ENCODE measurements at regions not wholly inside any gene's neighbourhood (a gene's known extent, or its start where the extent isn't known, plus 50 kb on each side); places are given as distances from the start of the nearest gene placed in this dataset.

- Mint-ChIP-seq H3K4me1 (ENCODE audit: low read depth) (no peaks in the 10 kb centered on the region), H3K9me3 (no peaks in the 10 kb centered on the region), H3K27me3 (peaks cover 3% of the 10 kb centered on the region), H3K36me3 (ENCODE audit: low read depth) (no peaks in the 10 kb centered on the region), H3K27ac (no peak overlapping the region), H3K4me3 (no peak overlapping the region)
- intact Hi-C loops (cut with micrococcal nuclease), result loop anchor here (1.0 to 2.0 kb wide), 2 partner anchors 243 to 702 kb away; no protein-coding TSS in a partner anchor
Observed at GRCh38 chr18:11553098-11553940, 56.1 kb upstream of the SLC35G4 start.

GRCh38 chr18:11548916-11549551 lies 60.4 kb upstream of the SLC35G4 start:
- Mint-ChIP-seq H3K27ac (no peak overlapping the region), H3K36me3 (ENCODE audit: low read depth) (no peaks in the 10 kb centered on the region), H3K4me1 (ENCODE audit: low read depth) (no peaks in the 10 kb centered on the region), H3K4me3 (no peak overlapping the region), H3K9me3 (peaks cover 16% of the 10 kb centered on the region), H3K27me3 (no peaks in the 10 kb centered on the region)
- intact Hi-C loops (cut with micrococcal nuclease), result no loop called here

- Mint-ChIP-seq H3K4me3 (no peak overlapping the region), H3K9me3 (peaks cover 23% of the 10 kb centered on the region), H3K27ac (no peak overlapping the region), H3K27me3 (no peaks in the 10 kb centered on the region), H3K4me1 (ENCODE audit: low read depth) (no peaks in the 10 kb centered on the region), H3K36me3 (ENCODE audit: low read depth) (no peaks in the 10 kb centered on the region)
- intact Hi-C loops (cut with micrococcal nuclease), result no loop called here
Observed at GRCh38 chr18:11548396-11548795, 61.0 kb upstream of the SLC35G4 start.

- intact Hi-C loops (cut with micrococcal nuclease), result no loop called here
- H3K9me3 Mint-ChIP-seq, result peaks cover 26% of the 10 kb centered on the region
- no peaks in the 10 kb centered on the region for H3K4me1 Mint-ChIP-seq (ENCODE audit: low read depth)
- H3K27me3 Mint-ChIP-seq, result no peaks in the 10 kb centered on the region
- no peak overlapping the region for H3K27ac Mint-ChIP-seq
- H3K4me3 Mint-ChIP-seq, result no peak overlapping the region
- H3K36me3 Mint-ChIP-seq (ENCODE audit: low read depth), result no peaks in the 10 kb centered on the region
Observed at GRCh38 chr18:11544060-11544633, 65.2 kb upstream of the SLC35G4 start.

GRCh38 chr18:11541179-11541578 lies 68.2 kb upstream of the SLC35G4 start:
- no peaks in the 10 kb centered on the region for H3K36me3 Mint-ChIP-seq (ENCODE audit: low read depth)
- intact Hi-C loops (cut with micrococcal nuclease), result no loop called here
- H3K9me3 Mint-ChIP-seq, result peaks cover 29% of the 10 kb centered on the region
- H3K4me1 Mint-ChIP-seq (ENCODE audit: low read depth), result no peaks in the 10 kb centered on the region
- H3K27ac Mint-ChIP-seq, result no peak overlapping the region
- no peak overlapping the region for H3K4me3 Mint-ChIP-seq
- H3K27me3 Mint-ChIP-seq, result no peaks in the 10 kb centered on the region

- H3K27ac Mint-ChIP-seq, result no peak overlapping the region
- no peaks in the 10 kb centered on the region for H3K4me1 Mint-ChIP-seq (ENCODE audit: low read depth)
- H3K4me3 Mint-ChIP-seq, result no peak overlapping the region
Observed at GRCh38 chr18:11533942-11534496, 75.4 kb upstream of the SLC35G4 start.

GRCh38 chr18:11533513-11533890 lies 75.9 kb upstream of the SLC35G4 start:
- Mint-ChIP-seq H3K9me3 (peaks cover 31% of the 10 kb centered on the region), H3K27ac (no peak overlapping the region), H3K4me1 (ENCODE audit: low read depth) (no peaks in the 10 kb centered on the region), H3K36me3 (ENCODE audit: low read depth) (no peaks in the 10 kb centered on the region), H3K4me3 (no peak overlapping the region), H3K27me3 (no peaks in the 10 kb centered on the region)
- intact Hi-C loops (cut with micrococcal nuclease), result no loop called here

More at GRCh38 chr18:11533942-11534496, 75.4 kb upstream of the SLC35G4 start:
- H3K9me3 Mint-ChIP-seq, result peaks cover 31% of the 10 kb centered on the region
- no peaks in the 10 kb centered on the region for H3K36me3 Mint-ChIP-seq (ENCODE audit: low read depth)
- intact Hi-C loops (cut with micrococcal nuclease), result no loop called here
- H3K27me3 Mint-ChIP-seq, result no peaks in the 10 kb centered on the region

GRCh38 chr18:11532758-11533512 lies 76.5 kb upstream of the SLC35G4 start:
- H3K4me3 Mint-ChIP-seq, result no peak overlapping the region
- H3K27me3 Mint-ChIP-seq, result no peaks in the 10 kb centered on the region
- no peaks in the 10 kb centered on the region for H3K36me3 Mint-ChIP-seq (ENCODE audit: low read depth)
- peaks cover 31% of the 10 kb centered on the region for H3K9me3 Mint-ChIP-seq
- H3K27ac Mint-ChIP-seq, result no peak overlapping the region
- no peaks in the 10 kb centered on the region for H3K4me1 Mint-ChIP-seq (ENCODE audit: low read depth)
- intact Hi-C loops (cut with micrococcal nuclease), result no loop called here

GRCh38 chr18:11529081-11529480 lies 80.3 kb upstream of the SLC35G4 start:
- no peak overlapping the region for H3K4me3 Mint-ChIP-seq
- intact Hi-C loops (cut with micrococcal nuclease), result no loop called here
- peaks cover 19% of the 10 kb centered on the region for H3K9me3 Mint-ChIP-seq

GRCh38 chr18:11526675-11527074 lies 82.7 kb upstream of the SLC35G4 start:
- H3K4me1 Mint-ChIP-seq (ENCODE audit: low read depth), result no peaks in the 10 kb centered on the region
- intact Hi-C loops (cut with micrococcal nuclease), result no loop called here
- H3K36me3 Mint-ChIP-seq (ENCODE audit: low read depth), result no peaks in the 10 kb centered on the region
- no peak overlapping the region for H3K27ac Mint-ChIP-seq
- no peak overlapping the region for H3K4me3 Mint-ChIP-seq
- H3K9me3 Mint-ChIP-seq, result no peaks in the 10 kb centered on the region
- H3K27me3 Mint-ChIP-seq, result no peaks in the 10 kb centered on the region

More at GRCh38 chr18:11529081-11529480, 80.3 kb upstream of the SLC35G4 start:
- Mint-ChIP-seq H3K36me3 (ENCODE audit: low read depth) (no peaks in the 10 kb centered on the region), H3K27me3 (no peaks in the 10 kb centered on the region), H3K4me1 (ENCODE audit: low read depth) (no peaks in the 10 kb centered on the region), H3K27ac (no peak overlapping the region)

- no peak overlapping the region for H3K27ac Mint-ChIP-seq
- H3K4me1 Mint-ChIP-seq (ENCODE audit: low read depth), result no peaks in the 10 kb centered on the region
- no peak overlapping the region for H3K4me3 Mint-ChIP-seq
- no peaks in the 10 kb centered on the region for H3K9me3 Mint-ChIP-seq
- intact Hi-C loops (cut with micrococcal nuclease), result no loop called here
- H3K27me3 Mint-ChIP-seq, result no peaks in the 10 kb centered on the region
- no peaks in the 10 kb centered on the region for H3K36me3 Mint-ChIP-seq (ENCODE audit: low read depth)
Observed at GRCh38 chr18:11523804-11524203, 85.6 kb upstream of the SLC35G4 start.

GRCh38 chr18:11522992-11523391 lies 86.4 kb upstream of the SLC35G4 start:
- H3K27me3 Mint-ChIP-seq, result no peaks in the 10 kb centered on the region
- no peak overlapping the region for H3K4me3 Mint-ChIP-seq
- no peaks in the 10 kb centered on the region for H3K4me1 Mint-ChIP-seq (ENCODE audit: low read depth)
- H3K36me3 Mint-ChIP-seq (ENCODE audit: low read depth), result no peaks in the 10 kb centered on the region
- H3K9me3 Mint-ChIP-seq, result no peaks in the 10 kb centered on the region
- intact Hi-C loops (cut with micrococcal nuclease), result no loop called here
- no peak overlapping the region for H3K27ac Mint-ChIP-seq

- no peaks in the 10 kb centered on the region for H3K4me1 Mint-ChIP-seq (ENCODE audit: low read depth)
- H3K27ac Mint-ChIP-seq, result no peak overlapping the region
- no peak overlapping the region for H3K4me3 Mint-ChIP-seq
- intact Hi-C loops (cut with micrococcal nuclease), result no loop called here
- no peaks in the 10 kb centered on the region for H3K9me3 Mint-ChIP-seq
- H3K36me3 Mint-ChIP-seq (ENCODE audit: low read depth), result no peaks in the 10 kb centered on the region
- H3K27me3 Mint-ChIP-seq, result no peaks in the 10 kb centered on the region
Observed at GRCh38 chr18:11521853-11522252, 87.5 kb upstream of the SLC35G4 start.

Measured in dendritic cell treated with granulocyte-macrophage colony-stimulating factor and Interleukin-4, amounts not matched to agents 40 ng/mL and 50 ng/mL, for 4 days (primary cell).